ENCODE measurements at regions not wholly inside any gene's neighbourhood (a gene's known extent, or its start where the extent isn't known, plus 50 kb on each side); places are given as distances from the start of the nearest gene placed in this dataset.
"Not testable (repeated sequence)": the region's sequence is repeated elsewhere in the genome, so short reads cannot be mapped to it uniquely, and the experiment has no call there.

GRCh38 chr5:51802551-51803184, 419.4 kb downstream of the ISL1 start:
- DNase-seq = no peak

DNA sequence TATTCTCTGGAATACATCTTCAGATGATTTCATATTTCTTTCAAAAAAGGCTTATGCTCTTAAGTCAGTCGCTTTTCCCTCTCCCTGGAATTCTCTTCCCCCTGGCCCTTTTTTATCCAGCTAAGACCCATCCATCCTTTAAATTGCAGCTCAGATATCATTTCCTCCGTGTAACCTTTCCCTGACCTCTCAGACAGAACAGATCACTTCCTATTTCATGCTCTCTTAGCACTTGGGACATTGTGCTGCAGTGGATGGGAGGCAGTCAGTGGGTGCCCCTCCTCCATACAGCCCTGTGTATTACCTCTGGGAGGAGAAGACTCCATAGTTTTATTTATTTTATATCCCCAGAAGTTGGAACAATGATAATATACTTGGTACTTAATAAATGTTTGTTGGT, 423.4 kb downstream of the ISL1 start:
- no peak for DNase-seq

GRCh38 chr5:51810592-51810991, 427.3 kb downstream of the ISL1 start:
- DNase-seq = no peak

DNA sequence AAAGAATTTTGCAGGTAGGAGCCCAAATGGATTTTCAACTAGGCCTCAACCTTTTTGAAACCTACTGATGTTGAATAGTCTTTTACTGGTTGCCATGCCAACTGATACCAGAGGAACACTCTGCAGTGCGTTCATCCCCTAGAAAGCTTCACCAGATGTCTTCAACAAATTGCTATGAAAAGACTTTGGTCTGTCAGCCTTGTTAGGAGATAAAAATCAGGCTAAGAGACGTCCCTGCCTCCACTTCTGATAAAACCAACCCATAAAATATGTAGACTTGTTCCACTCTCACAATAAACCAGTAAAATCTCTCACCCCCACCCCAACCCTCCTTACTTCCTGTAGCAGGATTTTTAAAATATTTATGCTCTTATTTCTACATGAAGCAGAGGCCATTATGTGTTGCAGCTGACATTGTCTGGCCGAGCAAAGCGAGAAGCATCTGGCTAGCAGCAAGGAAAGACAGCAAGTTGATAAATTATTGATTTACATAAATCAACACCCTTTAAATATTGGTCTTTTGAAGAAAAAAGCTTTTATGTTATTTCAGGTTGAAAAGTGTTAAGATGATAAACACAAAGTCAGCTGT, 428.7 kb downstream of the ISL1 start:
- DNase-seq = no peak

GRCh38 chr5:51814817-51815216, 431.6 kb downstream of the ISL1 start:
- not testable (repeated sequence) for DNase-seq

DNA sequence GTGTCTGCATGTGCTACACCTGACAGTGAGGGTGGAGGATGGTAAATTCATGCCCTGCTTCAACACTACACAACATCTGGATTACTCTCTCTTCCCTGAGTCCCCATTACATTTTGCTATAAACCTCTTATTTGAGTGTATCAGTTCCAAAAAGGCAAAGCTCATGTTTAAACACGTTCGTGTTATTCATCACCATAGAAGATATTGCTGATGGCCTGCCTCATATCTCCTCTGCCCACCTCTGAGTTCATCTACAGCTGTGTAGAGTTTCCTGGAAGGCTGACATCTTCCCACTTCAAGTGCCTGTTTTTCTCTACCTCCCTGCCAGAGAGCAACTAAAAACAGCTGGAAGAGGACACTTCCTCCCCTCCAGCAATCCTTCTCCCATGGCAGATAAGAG, 433.2 kb downstream of the ISL1 start:
- DNase-seq = no peak

DNA sequence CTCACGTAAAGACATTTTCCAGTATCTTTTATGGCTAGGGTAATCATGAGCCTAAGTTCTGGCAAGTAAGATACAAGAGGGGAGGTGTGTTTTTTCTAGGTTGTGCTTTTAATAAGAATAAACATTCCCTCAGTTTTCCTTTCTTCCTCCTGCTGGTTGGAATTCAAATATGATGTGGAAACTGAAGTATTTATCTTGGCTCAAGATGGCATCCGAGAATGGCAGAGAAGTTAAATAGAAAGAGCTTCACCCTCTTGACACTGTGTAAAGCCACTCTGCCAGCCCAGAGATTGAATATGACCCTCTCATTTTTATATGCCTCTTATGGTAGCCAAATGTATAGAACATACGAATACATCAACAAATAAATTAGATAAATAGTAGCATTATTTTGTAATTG, 438.4 kb downstream of the ISL1 start:
- no peak for DNase-seq

GRCh38 chr5:51829230-51829629, 446.0 kb downstream of the ISL1 start:
- DNase-seq = no peak

- no peak for DNase-seq
Measured at GRCh38 chr5:51829691-51830090, 446.4 kb downstream of the ISL1 start.

GRCh38 chr5:51832934-51833470, 449.8 kb downstream of the ISL1 start:
- DNase-seq = no peak

DNA sequence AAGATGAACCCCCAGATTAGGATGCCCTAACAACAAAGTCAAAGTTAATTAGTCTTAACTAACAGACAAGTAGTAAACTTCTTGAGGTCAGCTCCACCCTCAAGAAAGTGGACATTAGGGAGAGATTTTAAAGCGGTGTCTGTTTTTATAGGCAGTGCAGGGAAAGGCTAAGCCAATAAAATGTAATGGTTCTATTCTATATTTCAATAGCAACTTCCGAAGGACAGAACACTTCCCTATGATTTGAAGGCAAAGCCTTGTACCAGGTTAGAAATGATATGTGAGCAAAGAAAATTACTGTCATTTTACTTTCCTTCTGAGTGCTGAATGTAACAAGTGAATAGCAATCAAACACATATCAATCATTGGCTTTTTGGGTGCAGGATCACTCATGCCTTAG, 455.2 kb downstream of the ISL1 start:
- no peak for DNase-seq

GRCh38 chr5:51843893-51844292, 460.6 kb downstream of the ISL1 start:
- no peak for DNase-seq

- DNase-seq = no peak
Measured at GRCh38 chr5:51846015-51846414, 462.8 kb downstream of the ISL1 start.

- no peak for DNase-seq
Measured at GRCh38 chr5:51859624-51860023, 476.4 kb downstream of the ISL1 start.

DNA sequence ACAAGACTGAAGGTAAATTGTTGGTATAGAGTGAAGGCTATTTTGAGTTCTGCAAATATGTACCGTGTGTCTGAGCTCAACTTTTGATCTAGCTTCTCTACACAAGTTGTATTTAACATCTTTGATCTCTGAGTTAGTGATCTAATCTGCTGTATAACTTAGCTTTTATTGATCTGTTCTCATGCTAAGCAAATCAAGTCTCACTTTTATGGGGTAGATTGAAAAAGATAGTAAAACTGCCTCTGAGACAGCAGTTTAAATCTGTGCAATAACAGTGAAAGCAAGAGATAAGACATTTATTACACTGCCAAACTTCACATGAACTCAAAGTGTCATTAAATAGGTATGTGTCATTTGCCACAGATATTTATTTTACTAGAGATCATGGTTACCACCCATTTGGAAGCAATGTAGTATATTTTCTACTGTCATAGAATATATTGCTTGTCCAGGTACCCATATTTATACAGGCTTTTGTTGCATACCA, 477.3 kb downstream of the ISL1 start:
- DNase-seq = no peak

DNA sequence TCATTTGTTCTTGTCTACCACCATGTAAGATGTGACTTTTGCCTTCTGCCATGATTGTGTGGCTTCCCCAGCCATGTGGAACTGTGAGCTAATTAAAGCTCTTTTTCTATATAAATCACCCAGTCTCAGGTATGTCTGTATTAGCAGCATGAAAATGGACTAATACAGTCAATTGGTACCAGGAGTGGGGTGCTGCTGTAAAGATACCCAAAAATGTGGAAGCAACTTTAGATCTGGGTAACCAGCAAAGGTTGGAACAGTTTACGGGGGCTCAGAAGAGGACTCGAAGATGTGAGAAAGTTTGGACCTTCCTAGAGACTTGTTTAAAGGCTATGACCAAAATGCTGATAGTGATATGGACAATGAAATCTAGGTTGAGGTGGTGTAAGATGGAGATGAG, 488.9 kb downstream of the ISL1 start:
- DNase-seq = no peak

DNA sequence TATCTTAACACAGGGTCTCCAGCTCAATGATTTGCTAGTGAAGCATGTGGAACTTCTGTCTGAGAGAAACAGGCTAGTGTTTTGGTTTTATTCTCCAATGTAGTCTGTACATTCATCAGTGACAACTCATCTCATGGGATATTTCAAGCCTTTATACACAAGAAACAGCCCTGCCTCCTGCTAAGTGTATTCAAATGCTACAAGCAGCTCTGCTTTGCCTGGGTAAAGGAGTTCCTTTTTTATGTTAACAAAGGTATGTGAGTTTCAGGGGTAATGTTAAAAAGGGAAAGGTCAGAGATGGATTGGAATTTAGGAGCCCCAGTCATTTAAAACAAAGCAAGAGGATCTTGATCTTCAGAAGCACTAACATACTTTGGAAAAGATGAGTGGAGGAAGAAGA, 498.7 kb downstream of the ISL1 start:
- DNase-seq = no peak

GRCh38 chr5:51882647-51883046, 499.4 kb downstream of the ISL1 start:
- no peak for DNase-seq

DNA sequence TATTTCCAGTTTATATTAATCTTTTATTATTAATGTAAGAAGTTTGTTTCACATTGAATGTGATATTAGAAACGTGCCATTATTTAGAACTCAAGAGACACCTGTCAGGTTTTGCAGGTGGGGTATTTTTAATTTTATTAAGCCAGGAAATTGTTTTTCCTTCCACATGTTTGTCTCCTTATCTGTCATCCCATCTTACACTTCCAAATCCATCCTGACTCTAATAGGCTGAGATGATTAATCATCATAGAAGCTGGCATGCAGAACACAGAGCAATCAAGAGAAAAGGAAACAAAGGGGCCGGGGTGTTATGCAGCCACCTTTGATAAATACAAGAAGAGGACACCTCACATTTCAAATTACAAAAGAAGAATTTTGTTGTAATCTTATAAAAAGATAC, 506.5 kb downstream of the ISL1 start:
- DNase-seq = no peak

DNA sequence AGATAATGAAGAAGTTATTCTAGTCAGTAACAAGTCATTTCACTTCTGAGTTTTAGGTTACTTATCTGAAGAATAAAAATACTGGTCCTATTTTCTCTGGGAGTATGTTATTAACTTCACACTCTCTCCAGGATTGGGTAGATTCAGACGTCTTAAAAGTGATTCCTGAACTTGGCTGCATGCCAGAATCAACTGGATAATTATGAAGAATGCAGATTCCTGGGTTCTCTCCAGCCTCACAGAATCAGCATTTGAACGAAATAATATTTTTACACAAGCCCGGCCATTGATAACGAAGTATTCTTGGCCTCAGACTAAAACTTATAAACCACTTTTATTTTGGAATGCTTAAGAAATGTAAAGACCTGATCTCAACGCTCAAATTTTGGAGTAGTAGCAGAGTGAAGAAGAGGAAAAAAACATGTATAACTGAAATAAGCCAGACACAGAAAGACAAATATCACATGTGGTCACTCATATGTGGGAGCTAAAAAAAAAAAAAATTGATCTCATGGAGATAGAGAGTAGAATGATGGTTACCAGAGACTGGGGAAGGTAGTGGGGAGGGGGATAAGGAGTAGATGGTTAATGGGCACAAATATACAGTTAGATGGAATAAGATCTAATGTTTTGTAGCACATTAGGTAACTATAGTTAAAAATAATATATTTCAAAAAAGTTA, 507.3 kb downstream of the ISL1 start:
- no peak for DNase-seq

DNA sequence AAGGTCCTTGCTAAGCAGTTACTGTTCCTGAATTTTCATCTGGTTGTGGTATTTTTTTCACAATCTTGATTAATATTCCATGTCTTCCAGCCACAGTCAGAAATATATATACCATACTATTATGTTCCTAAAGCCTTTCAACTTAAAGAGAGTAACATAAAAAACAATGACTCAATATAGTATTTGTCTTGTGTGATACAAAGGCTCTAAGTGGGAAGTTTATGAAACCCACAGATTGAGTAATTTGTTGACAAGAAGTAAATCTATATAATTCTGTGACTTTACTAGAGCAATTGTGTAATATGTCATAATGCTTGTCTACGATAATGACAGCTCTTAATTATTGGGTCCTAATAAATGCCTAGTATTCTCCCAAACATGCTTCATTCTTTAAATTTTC, 509.4 kb downstream of the ISL1 start:
- DNase-seq = no peak

- DNase-seq = no peak
Measured at GRCh38 chr5:51895834-51896233, 512.6 kb downstream of the ISL1 start.

GRCh38 chr5:51902512-51902911, 519.3 kb downstream of the ISL1 start:
- no peak for DNase-seq

DNA sequence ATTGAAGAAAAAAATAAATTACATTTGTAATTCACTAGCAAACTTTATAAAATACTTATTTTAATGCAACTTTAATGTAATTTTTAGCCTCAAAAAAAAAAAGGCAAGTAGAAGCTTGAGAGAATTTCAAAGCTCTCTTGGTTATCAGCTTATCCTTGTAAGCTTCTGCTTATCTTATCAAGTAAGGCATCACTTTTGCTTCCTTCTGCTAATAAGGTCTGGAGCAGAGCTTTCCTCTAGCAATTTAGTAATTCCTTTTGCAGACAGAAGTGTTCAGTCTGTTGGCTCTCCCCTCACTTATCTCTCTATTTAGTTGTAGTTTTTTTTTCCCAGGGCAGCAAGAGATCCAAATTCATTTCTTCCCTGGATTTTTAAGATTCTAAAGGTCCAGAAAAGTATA, 525.0 kb downstream of the ISL1 start:
- no peak for DNase-seq
